Keratinocyte (primary cell): ENCODE measurements at regions not wholly inside any gene's neighbourhood (a gene's known extent, or its start where the extent isn't known, plus 50 kb on each side); places are given as distances from the start of the nearest gene placed in this dataset.

Experiments used
- DNase-seq: peaks from one replicate; pipeline ENCODE4 v3.0.0-alpha.2; 2011; ENCODE audit warnings: low read depth, missing footprints, low spot score
- FAIRE-seq: peaks from 2 replicates; lab custom pipeline; 2011; peaks lifted over from hg19 to GRCh38; lab: Jason Lieb, UNC
- H2AFZ ChIP-seq: 2 replicates; pipeline ENCODE4 v1.6.0; 2012; ENCODE audit warnings: low read length, control low read depth, inconsistent platforms; ENCODE audit not compliant: control insufficient read depth
- H3K27ac ChIP-seq: 2 replicates; pipeline ENCODE4 v1.5.1; 2011; ENCODE audit warnings: low read length; ENCODE audit not compliant: control insufficient read depth, insufficient read depth
- H3K27me3 ChIP-seq: 3 replicates; pipeline ENCODE4 v1.6.0; 2011; ENCODE audit warnings: low read length; ENCODE audit not compliant: control insufficient read depth, insufficient read depth; ENCODE audit errors: extremely low read depth
- H3K36me3 ChIP-seq, 2 experiments: 2 replicates in 1 of 2; 3 replicates in 1 of 2; pipeline ENCODE4 v1.5.1; 2011; ENCODE audit warnings: low read length in 2 of 2, mild to moderate bottlenecking in 1 of 2; ENCODE audit not compliant: control insufficient read depth in 2 of 2, insufficient read depth in 2 of 2; ENCODE audit errors: extremely low read depth in 1 of 2
- H3K4me1 ChIP-seq: 3 replicates; pipeline ENCODE4 v1.5.1; 2011; ENCODE audit warnings: low read length; ENCODE audit not compliant: control insufficient read depth, insufficient read depth; ENCODE audit errors: extremely low read depth
- H3K4me2 ChIP-seq: 3 replicates; pipeline ENCODE4 v1.6.0; 2011; ENCODE audit warnings: low read depth, low read length; ENCODE audit not compliant: control insufficient read depth, insufficient read depth; ENCODE audit errors: extremely low read depth
- H3K4me3 ChIP-seq, 3 experiments: fragments of 200-600 bp in 1 of 3; sonication (generic) in 1 of 3; 2 replicates in 2 of 3; 3 replicates in 1 of 3; pipeline ENCODE4 v1.5.1; 2011 to 2016; ENCODE audit warnings: low read length in 3 of 3, mild to moderate bottlenecking in 3 of 3, control low read depth in 2 of 3, inconsistent platforms in 1 of 3, low read depth in 1 of 3, mixed read lengths in 1 of 3, mixed run types in 1 of 3, moderate library complexity in 1 of 3; ENCODE audit not compliant: control insufficient read depth in 2 of 3, insufficient read depth in 2 of 3; ENCODE audit errors: extremely low read depth in 1 of 3
- H3K79me2 ChIP-seq: 2 replicates; pipeline ENCODE4 v1.6.0; 2012; ENCODE audit warnings: low read length; ENCODE audit not compliant: control insufficient read depth, insufficient read depth
- H3K9ac ChIP-seq: 3 replicates; pipeline ENCODE4 v1.6.0; 2011; ENCODE audit warnings: low read length; ENCODE audit not compliant: control insufficient read depth, insufficient read depth; ENCODE audit errors: extremely low read depth
- H3K9me1 ChIP-seq: 3 replicates; pipeline ENCODE4 v1.6.0; 2011; ENCODE audit warnings: low read length; ENCODE audit not compliant: control insufficient read depth, insufficient read depth; ENCODE audit errors: extremely low read depth
- H3K9me3 ChIP-seq: 2 replicates; pipeline ENCODE4 v1.5.1; 2012; ENCODE audit warnings: low read depth, low read length; ENCODE audit not compliant: control insufficient read depth
- H4K20me1 ChIP-seq: 3 replicates; pipeline ENCODE4 v1.6.0; 2011; ENCODE audit warnings: low read length; ENCODE audit not compliant: control insufficient read depth, insufficient read depth; ENCODE audit errors: extremely low read depth
- CTCF ChIP-seq, 3 experiments: IDR thresholded peaks in 1 of 3; conservative IDR thresholded peaks in 1 of 3; optimal IDR thresholded peaks in 1 of 3; 2 replicates in 2 of 3; 3 replicates in 1 of 3; pipeline versions ENCODE3 to v1.5.1; 2011; ENCODE audit warnings: low read length in 3 of 3, mild to moderate bottlenecking in 3 of 3, moderate library complexity in 2 of 3, control low read depth in 1 of 3, inconsistent platforms in 1 of 3; ENCODE audit not compliant: insufficient read depth in 2 of 3; ENCODE audit errors: extremely low read depth in 1 of 3
- EZH2 ChIP-seq: IDR thresholded peaks from one replicate; pipeline ENCODE4 v1.6.1; 2012; ENCODE audit warnings: inconsistent platforms, mild to moderate bottlenecking, low read length, moderate library complexity
- dilution Hi-C: fragments of 300-500 bp; cut with MboI; formaldehyde crosslinking; loops from one replicate; pipeline ENCODE4 v1.7.0; 2020; ENCODE audit warnings: low sequenced_read_pairs; ENCODE audit not compliant: extremely low pct_ligation_motif_present

GRCh38 chr16:77035361-77035760, 155.6 kb upstream of the MON1B start:
- H4K20me1 ChIP-seq = no peaks in the 10 kb centered on the region
- no peaks in the 10 kb centered on the region for H3K36me3 ChIP-seq
- H3K9me3 ChIP-seq = no peaks in the 10 kb centered on the region
- dilution Hi-C loops = no loop called here
- no peaks in the 10 kb centered on the region for H3K4me1 ChIP-seq
- TF ChIP-seq CTCF (optimal IDR thresholded peaks at IDR 0.05 in 1 of 3, IDR thresholded peaks at IDR 0.05 in 1 of 3, conservative IDR thresholded peaks at IDR 0.05 in 1 of 3; ENCODE audit: extremely low read depth in 1 of 3, insufficient read depth in 2 of 3, low read length in 3 of 3) (no peak), EZH2 (no peak)
- H3K9ac ChIP-seq = no peak overlapping the region
- H3K27me3 ChIP-seq = no peaks in the 10 kb centered on the region
- DNase-seq = no peak
- H3K4me3 ChIP-seq = no peak overlapping the region
- H3K79me2 ChIP-seq = no peaks in the 10 kb centered on the region
- no peak overlapping the region for H2AFZ ChIP-seq
- no peak overlapping the region for H3K27ac ChIP-seq
- H3K4me2 ChIP-seq = no peak overlapping the region
- FAIRE-seq = no peak
- H3K9me1 ChIP-seq = no peaks in the 10 kb centered on the region

- no peak for DNase-seq
- FAIRE-seq = no peak
Observed at GRCh38 chr16:77037696-77038347, 153.2 kb upstream of the MON1B start.

More at GRCh38 chr16:77037696-77038347, 153.2 kb upstream of the MON1B start:
- Histone ChIP-seq H3K4me3 (no peak overlapping the region), H3K9ac (no peak overlapping the region), H3K4me1 (no peaks in the 10 kb centered on the region), H3K9me3 (no peaks in the 10 kb centered on the region), H3K27me3 (no peaks in the 10 kb centered on the region), H3K79me2 (no peaks in the 10 kb centered on the region), H3K9me1 (no peaks in the 10 kb centered on the region), H4K20me1 (no peaks in the 10 kb centered on the region), H3K36me3 (no peaks in the 10 kb centered on the region), H3K27ac (no peak overlapping the region), H2AFZ (no peak overlapping the region), H3K4me2 (no peak overlapping the region)
- TF ChIP-seq EZH2 (no peak), CTCF (optimal IDR thresholded peaks at IDR 0.05 in 1 of 3, IDR thresholded peaks at IDR 0.05 in 1 of 3, conservative IDR thresholded peaks at IDR 0.05 in 1 of 3; ENCODE audit: extremely low read depth in 1 of 3, insufficient read depth in 2 of 3, low read length in 3 of 3) (no peak)
- dilution Hi-C loops = no loop called here
